ENCODE measurements at regions not wholly inside any gene's neighbourhood (a gene's known extent, or its start where the extent isn't known, plus 50 kb on each side); places are given as distances from the start of the nearest gene placed in this dataset.

GRCh38 chr14:26929361-26929760, 331.5 kb upstream of the NOVA1 start:
- DNase-seq (ENCODE audit: low read depth) = no peak

GRCh38 chr14:26930576-26930975, 332.7 kb upstream of the NOVA1 start:
- DNase-seq (ENCODE audit: low read depth) = no peak

- no peak for DNase-seq (ENCODE audit: low read depth)
Observed at GRCh38 chr14:26932606-26933005, 334.8 kb upstream of the NOVA1 start.

GRCh38 chr14:26933431-26933830, 335.6 kb upstream of the NOVA1 start:
- no peak for DNase-seq (ENCODE audit: low read depth)

DNA sequence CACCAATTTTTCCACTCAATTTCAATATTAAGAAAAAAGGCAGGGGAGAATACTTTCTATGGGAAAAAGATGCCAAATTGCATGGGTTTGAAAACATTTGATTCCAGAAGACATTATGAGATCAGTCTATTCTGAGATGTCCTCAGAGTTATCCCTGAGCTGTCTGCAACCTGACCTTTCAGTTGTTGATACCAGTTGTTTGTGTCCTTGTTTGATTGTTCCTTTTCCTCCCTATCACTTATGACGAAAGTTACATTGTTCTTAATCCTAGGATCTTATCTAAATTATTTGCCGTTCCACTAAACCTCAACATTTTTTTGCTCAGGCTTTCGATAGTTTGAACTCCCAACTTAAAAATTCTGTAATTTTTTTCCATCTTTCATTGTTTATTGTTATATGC, 336.3 kb upstream of the NOVA1 start:
- no peak for DNase-seq (ENCODE audit: low read depth)

- no peak for DNase-seq (ENCODE audit: low read depth)
Observed at GRCh38 chr14:26935733-26936132, 337.9 kb upstream of the NOVA1 start.

DNA sequence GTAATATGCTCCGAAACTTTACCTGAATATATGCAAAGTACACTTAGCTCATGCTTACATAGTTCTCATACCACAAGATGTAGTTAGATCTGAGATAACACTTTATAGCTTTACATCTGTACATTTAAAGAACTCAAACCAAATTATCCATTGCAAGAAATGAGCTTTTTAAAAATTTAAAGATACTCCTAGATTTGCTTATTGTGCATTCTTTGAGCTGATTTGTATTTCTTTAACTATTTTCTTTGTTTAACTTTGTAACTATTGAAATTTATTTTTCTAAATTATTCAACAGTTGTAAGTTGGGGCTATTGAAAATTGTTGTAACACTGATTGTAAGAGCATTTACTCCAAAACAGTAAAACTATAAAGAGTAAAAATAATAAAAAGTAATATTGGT, 340.2 kb upstream of the NOVA1 start:
- no peak for DNase-seq (ENCODE audit: low read depth)

- no peak for DNase-seq (ENCODE audit: low read depth)
Observed at GRCh38 chr14:26939755-26940154, 341.9 kb upstream of the NOVA1 start.

DNA sequence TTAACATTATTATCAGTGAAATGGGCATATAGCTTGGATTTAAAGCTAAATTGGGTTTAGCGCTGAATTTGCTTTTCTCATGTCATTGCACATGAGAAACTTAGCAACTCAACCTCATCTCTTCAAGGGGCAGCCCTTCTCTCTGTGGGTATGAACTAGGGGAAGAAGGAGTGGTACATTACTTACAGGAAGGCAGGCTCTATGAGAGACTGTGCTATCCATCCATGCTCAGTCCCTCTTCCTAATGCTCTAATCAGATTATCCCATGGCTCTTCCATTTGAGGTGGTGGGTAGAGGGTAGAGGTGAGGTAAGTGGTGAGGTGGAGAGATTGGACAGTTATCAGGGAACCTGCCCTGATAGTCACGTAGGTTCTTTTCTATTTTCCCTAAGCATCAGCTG, 343.7 kb upstream of the NOVA1 start:
- DNase-seq (ENCODE audit: low read depth) = no peak

GRCh38 chr14:26947265-26947664, 349.4 kb upstream of the NOVA1 start:
- DNase-seq (ENCODE audit: low read depth) = no peak

- DNase-seq (ENCODE audit: low read depth) = no peak
Observed at GRCh38 chr14:26959437-26959836, 361.6 kb upstream of the NOVA1 start.

- peak; percentile 76 for DNase-seq (ENCODE audit: low read depth)
Observed at GRCh38 chr14:26959972-26960660, 362.3 kb upstream of the NOVA1 start.

DNA sequence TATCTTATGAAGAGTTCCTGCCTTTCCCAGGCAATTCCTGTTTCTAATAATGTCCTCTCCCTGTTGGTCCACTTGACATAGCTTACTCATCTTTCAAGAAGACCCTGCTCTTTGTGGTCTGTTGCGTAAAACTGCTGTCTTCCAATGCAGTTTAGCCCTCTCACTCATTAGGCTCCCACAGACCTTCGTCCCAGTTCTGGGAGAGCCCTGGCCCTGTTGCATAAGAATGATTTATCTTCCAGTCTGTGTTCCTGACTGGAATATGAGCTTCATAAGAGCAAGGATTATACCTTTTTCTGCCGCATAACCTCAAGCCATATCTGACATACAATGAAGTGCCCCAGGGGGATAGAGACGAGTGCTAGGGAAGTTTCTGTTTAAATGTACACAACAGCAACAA, 365.9 kb upstream of the NOVA1 start:
- peak; percentile 80 for DNase-seq (ENCODE audit: low read depth)

- DNase-seq (ENCODE audit: low read depth) = no peak
Observed at GRCh38 chr14:26965490-26965889, 367.7 kb upstream of the NOVA1 start.

GRCh38 chr14:26966908-26967307, 369.1 kb upstream of the NOVA1 start:
- peak; percentile 87 for DNase-seq (ENCODE audit: low read depth)

GRCh38 chr14:26974965-26975364, 377.1 kb upstream of the NOVA1 start:
- DNase-seq (ENCODE audit: low read depth) = no peak

GRCh38 chr14:26982071-26982470, 384.2 kb upstream of the NOVA1 start:
- no peak for DNase-seq (ENCODE audit: low read depth)

DNA sequence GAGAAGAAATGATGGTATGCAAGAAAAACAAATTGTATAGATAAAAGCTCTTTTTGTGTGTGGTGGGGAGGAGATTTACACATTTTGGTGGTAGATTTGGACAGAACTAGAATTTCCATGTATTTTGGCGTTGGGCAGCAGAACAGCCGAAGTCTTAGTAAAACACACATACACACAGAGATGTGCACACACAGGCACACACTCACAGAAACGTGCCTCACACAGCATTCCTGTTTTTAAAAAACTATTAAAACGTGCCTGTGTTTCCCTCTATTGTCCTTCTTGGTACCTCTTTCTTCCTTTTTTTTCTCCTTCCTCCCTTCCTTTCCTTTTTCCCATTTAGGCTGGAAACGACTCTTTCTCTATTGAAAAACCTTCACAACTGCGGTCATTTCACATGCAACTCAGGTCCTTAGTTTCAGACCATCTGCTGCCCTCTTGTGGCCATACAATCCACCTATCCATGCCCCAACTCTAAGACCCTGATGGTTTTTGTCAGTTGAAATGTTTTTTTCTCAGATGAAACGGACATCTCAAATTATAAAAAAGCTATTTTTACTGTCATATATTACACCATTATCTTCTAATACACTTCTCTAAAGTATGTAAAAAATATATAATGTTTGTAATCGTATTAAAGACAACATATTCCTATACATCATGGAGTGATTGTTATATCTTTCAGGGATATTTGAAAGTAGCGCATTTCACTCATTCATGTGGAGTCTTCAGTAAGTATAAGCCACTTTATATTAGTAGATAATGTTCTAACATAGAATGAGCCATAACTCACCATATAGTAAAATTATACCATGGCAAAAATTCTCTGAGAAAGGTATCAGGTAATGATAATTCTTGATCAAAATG, 386.7 kb upstream of the NOVA1 start:
- DNase-seq (ENCODE audit: low read depth) = peak; percentile 68

DNA sequence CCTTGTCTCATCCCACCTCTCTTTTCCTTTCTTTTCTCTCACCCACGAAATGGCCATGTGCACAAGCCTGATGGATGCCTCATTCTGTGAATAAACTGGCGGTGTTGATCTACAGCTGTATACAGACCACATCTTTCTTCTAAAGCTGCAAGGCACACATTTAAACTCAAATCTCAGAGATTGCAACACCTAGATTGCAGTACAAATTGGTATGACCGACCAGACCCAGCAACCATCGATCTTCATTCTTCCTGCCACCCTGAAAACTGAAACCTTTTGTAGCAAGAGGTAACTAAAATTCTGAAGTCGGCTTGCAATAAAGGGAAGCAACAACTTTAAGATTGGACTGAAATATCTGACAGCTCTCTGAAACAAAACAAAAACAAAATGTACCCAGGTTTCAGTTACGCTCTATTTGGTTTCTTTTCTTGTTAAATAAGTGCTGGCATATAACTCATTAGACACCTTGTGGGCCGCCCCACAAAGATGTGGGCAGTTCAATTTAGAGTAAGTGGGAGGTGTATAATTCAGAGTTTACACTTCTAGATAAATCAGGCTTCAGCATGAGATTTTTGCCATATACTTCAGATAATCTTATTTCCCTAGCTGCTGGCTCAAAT, 390.0 kb upstream of the NOVA1 start:
- peak; percentile 28 for DNase-seq (ENCODE audit: low read depth)

DNA sequence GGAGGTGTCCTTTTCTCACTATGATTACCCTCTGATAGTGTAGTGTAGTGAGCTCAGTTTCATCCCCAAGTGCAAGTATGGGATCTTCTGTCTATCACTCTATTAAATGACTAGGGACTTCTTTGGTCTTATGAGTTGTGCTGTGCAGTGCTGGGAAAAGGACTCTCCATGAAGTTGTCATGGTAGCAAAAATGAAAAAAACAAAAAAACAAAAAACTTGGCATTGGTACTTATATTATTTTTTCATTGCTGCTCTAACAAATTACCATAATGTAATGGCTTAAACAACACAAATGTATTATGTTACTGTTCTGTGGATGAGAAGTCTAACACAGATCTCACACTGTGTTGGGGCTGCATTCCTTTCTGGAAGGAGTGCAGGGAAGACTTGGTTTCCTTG, 393.1 kb upstream of the NOVA1 start:
- no peak for DNase-seq (ENCODE audit: low read depth)

DNA sequence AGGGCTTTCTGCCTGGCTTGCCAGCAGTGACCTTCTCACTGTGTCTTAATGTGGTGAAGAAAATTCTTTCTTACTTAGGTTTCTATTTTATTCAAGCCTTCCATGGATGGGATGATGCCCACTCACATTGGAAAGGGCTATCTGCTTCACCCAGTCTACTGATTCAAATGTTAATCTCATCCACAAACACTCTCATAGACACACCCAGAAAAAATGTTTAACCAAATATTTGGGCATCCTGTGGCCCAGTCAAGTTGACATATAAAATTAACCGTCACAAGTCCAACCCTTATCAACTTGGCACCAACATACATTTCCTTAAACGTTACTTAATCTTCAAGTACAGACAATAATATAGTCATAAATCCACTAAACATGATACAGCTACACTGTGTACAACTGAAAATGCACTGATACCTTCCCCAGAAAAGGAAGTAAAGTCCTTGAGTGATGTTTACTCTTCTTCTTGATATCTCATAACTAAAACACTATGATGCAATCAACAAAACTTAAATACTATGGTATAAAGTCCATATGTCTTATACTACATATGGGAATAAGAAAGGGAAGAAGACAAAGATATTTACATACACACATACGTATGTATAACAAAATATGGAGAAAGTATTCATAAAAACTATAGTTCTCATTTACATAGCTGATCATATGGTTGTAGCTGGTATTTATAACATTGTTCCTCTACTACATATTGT, 394.7 kb upstream of the NOVA1 start:
- no peak for DNase-seq (ENCODE audit: low read depth)

DNA sequence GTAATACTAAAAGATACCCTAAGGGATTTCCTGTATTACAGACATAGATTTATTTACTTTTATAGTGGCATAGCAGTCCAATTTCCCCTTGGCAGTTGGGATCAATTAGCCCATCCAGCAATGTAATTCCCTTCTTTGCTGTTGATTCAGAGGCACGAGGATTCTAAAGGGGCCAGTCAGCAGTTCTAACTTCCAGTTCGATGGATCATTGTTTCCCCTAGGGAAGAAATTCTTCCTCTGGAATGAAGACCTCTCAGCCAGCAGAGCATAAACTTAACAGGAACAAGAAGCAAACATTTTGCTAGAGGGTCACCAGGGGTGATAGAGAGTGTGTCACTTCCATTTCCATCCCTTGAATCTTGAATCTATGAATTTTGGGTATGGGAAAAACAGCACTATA, 395.7 kb upstream of the NOVA1 start:
- peak; percentile 45 for DNase-seq (ENCODE audit: low read depth)

All from renal cortical epithelial cell (primary cell).